Activated gamma-delta T cell (primary cell): ENCODE measurements at regions not wholly inside any gene's neighbourhood (a gene's known extent, or its start where the extent isn't known, plus 50 kb on each side); places are given as distances from the start of the nearest gene placed in this dataset.
A peak's percentile ranks its signal among the peaks of the same experiment; 100 is the strongest.

Experiments
- DNase-seq: peaks from one replicate; lab custom pipeline; 2025; lab: John Stamatoyannopoulos, UW

GRCh38 chr2:203789618-203790017 lies 78.0 kb upstream of the CTLA4 start:
- no peak for DNase-seq

GRCh38 chr2:203790134-203790852 lies 77.3 kb upstream of the CTLA4 start:
- DNase-seq, result no peak

GRCh38 chr2:203796248-203797010 lies 71.1 kb upstream of the CTLA4 start:
- DNase-seq, result no peak

- DNase-seq, result no peak
Measured at GRCh38 chr2:203797276-203797675, 70.3 kb upstream of the CTLA4 start.

- DNase-seq, result no peak
Measured at GRCh38 chr2:203797712-203798111, 69.9 kb upstream of the CTLA4 start.

- no peak for DNase-seq
Measured at GRCh38 chr2:203798296-203799087, 69.1 kb upstream of the CTLA4 start.

- DNase-seq, result no peak
Measured at GRCh38 chr2:203799908-203800307, 67.7 kb upstream of the CTLA4 start.

- DNase-seq, result no peak
Measured at GRCh38 chr2:203800783-203801182, 66.8 kb upstream of the CTLA4 start.

GRCh38 chr2:203802342-203803052 lies 65.1 kb upstream of the CTLA4 start:
- no peak for DNase-seq

GRCh38 chr2:203803053-203803429 lies 64.5 kb upstream of the CTLA4 start:
- DNase-seq, result no peak

GRCh38 chr2:203804070-203804469 lies 63.5 kb upstream of the CTLA4 start:
- DNase-seq, result no peak

GRCh38 chr2:203804764-203805485 lies 62.6 kb upstream of the CTLA4 start:
- DNase-seq, result no peak

GRCh38 chr2:203805486-203805838 lies 62.1 kb upstream of the CTLA4 start:
- DNase-seq, result no peak

- DNase-seq, result no peak
Measured at GRCh38 chr2:203806761-203807160, 60.8 kb upstream of the CTLA4 start.

GRCh38 chr2:203808046-203808750 lies 59.4 kb upstream of the CTLA4 start:
- no peak for DNase-seq

- no peak for DNase-seq
Measured at GRCh38 chr2:203809084-203809521, 58.5 kb upstream of the CTLA4 start.

- DNase-seq, result no peak
Measured at GRCh38 chr2:203809991-203810510, 57.5 kb upstream of the CTLA4 start.

- peak; percentile 11 for DNase-seq
Measured at GRCh38 chr2:203811491-203812221, 55.9 kb upstream of the CTLA4 start.

GRCh38 chr2:203812294-203813221 lies 55.0 kb upstream of the CTLA4 start:
- no peak for DNase-seq
